Astrocyte (in vitro differentiated cells and primary cell): ENCODE measurements at regions not wholly inside any gene's neighbourhood (a gene's known extent, or its start where the extent isn't known, plus 50 kb on each side); places are given as distances from the start of the nearest gene placed in this dataset.

Experiments
- EZH2 ChIP-seq: IDR thresholded peaks from 2 replicates; pipeline ENCODE4 v1.6.1; 2012; ENCODE audit warnings: mild to moderate bottlenecking, low read length, inconsistent platforms; ENCODE audit not compliant: insufficient read depth
- TF ChIP-seq, protein P1 (sequence below): IDR thresholded peaks from 2 replicates; pipeline ENCODE4 v1.5.1; 2011; ENCODE audit warnings: low read depth, mild to moderate bottlenecking, inconsistent platforms, low read length, moderate library complexity; ENCODE audit not compliant: insufficient read depth

DNA sequence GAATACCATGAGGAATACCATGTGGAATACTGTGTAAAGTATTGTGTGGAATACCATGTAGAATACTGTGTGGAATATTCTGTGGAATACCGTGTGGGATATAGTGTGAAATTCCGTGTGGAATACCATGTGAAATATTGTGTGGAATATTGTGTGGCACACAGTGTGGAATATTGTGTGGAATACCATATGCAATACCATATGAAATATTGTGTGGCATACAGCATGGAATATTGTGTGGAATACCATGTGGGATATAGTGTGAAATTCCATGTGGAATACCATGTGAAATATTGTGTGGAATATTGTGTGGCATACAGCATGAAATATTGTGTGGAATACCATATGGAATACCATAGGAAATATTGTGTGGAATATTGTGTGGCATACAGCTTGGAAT is 135.1 kb upstream of the CHST15 start:
- TF ChIP-seq, protein P1, sequence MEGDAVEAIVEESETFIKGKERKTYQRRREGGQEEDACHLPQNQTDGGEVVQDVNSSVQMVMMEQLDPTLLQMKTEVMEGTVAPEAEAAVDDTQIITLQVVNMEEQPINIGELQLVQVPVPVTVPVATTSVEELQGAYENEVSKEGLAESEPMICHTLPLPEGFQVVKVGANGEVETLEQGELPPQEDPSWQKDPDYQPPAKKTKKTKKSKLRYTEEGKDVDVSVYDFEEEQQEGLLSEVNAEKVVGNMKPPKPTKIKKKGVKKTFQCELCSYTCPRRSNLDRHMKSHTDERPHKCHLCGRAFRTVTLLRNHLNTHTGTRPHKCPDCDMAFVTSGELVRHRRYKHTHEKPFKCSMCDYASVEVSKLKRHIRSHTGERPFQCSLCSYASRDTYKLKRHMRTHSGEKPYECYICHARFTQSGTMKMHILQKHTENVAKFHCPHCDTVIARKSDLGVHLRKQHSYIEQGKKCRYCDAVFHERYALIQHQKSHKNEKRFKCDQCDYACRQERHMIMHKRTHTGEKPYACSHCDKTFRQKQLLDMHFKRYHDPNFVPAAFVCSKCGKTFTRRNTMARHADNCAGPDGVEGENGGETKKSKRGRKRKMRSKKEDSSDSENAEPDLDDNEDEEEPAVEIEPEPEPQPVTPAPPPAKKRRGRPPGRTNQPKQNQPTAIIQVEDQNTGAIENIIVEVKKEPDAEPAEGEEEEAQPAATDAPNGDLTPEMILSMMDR, result no peak
- no peak for TF ChIP-seq EZH2
